ENCODE measurements at regions not wholly inside any gene's neighbourhood (a gene's known extent, or its start where the extent isn't known, plus 50 kb on each side); places are given as distances from the start of the nearest gene placed in this dataset.

DNA sequence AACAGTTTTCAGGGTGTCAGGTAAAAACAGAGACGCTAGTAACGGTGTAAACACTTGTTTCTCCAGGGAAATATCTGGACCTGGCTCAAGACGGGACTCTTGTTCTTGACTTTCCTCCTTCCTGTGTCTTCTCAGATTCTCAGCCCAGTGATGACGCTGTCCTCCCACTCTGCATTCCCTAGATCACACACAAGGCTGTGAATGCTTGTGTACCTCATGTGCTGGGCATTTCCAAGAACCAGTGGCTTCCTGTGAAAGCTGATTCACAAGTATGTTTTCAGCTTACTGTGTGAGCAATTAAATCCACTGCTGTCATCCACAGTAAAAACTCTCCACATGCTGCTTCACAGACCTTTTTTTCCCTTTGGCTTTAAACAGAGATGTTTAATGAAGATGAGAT, 193.8 kb upstream of the DPP6 start:
- DNase-seq (no peak), ATAC-seq (ENCODE audit: low read depth) (no peak)
- H2AK5ac ChIP-seq (ENCODE audit: low read depth, low read length): no peak overlapping the region
- H4K20me1 ChIP-seq (ENCODE audit: insufficient read depth, low read length): no peaks in the 10 kb centered on the region
- H3K27me3 ChIP-seq (ENCODE audit: control insufficient read depth, insufficient read depth, low read length): no peaks in the 10 kb centered on the region
- TF ChIP-seq, protein P1, sequence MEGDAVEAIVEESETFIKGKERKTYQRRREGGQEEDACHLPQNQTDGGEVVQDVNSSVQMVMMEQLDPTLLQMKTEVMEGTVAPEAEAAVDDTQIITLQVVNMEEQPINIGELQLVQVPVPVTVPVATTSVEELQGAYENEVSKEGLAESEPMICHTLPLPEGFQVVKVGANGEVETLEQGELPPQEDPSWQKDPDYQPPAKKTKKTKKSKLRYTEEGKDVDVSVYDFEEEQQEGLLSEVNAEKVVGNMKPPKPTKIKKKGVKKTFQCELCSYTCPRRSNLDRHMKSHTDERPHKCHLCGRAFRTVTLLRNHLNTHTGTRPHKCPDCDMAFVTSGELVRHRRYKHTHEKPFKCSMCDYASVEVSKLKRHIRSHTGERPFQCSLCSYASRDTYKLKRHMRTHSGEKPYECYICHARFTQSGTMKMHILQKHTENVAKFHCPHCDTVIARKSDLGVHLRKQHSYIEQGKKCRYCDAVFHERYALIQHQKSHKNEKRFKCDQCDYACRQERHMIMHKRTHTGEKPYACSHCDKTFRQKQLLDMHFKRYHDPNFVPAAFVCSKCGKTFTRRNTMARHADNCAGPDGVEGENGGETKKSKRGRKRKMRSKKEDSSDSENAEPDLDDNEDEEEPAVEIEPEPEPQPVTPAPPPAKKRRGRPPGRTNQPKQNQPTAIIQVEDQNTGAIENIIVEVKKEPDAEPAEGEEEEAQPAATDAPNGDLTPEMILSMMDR (conservative IDR thresholded peaks at IDR 0.05; ENCODE audit: low read depth, low read length): no peak
- no peak for TF ChIP-seq BHLHE40 (IDR thresholded peaks at IDR 0.05; ENCODE audit: low read depth, low read length)
- TF ChIP-seq MXI1 (IDR thresholded peaks at IDR 0.05; ENCODE audit: borderline replicate concordance, low read depth, low read length): no peak
- no peak for TF ChIP-seq CHD1 (IDR thresholded peaks at IDR 0.05; ENCODE audit: low read depth, low read length)
- no peak for TF ChIP-seq CEBPB (IDR thresholded peaks at IDR 0.05; ENCODE audit: low read depth, low read length)
- TF ChIP-seq FOS (IDR thresholded peaks at IDR 0.05; ENCODE audit: low read depth, low read length): no peak
- TF ChIP-seq RFX5 (IDR thresholded peaks at IDR 0.05; ENCODE audit: low read depth, low read length): no peak
- TF ChIP-seq, protein P2, sequence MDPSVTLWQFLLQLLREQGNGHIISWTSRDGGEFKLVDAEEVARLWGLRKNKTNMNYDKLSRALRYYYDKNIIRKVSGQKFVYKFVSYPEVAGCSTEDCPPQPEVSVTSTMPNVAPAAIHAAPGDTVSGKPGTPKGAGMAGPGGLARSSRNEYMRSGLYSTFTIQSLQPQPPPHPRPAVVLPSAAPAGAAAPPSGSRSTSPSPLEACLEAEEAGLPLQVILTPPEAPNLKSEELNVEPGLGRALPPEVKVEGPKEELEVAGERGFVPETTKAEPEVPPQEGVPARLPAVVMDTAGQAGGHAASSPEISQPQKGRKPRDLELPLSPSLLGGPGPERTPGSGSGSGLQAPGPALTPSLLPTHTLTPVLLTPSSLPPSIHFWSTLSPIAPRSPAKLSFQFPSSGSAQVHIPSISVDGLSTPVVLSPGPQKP (IDR thresholded peaks at IDR 0.05; ENCODE audit: borderline replicate concordance, low read depth, low read length): no peak
- no peak for TF ChIP-seq POLR2A (IDR thresholded peaks at IDR 0.05; ENCODE audit: low read depth, low read length)
- TF ChIP-seq MAZ (IDR thresholded peaks at IDR 0.05; ENCODE audit: borderline replicate concordance, low read depth, low read length): no peak
- no peak for TF ChIP-seq MAFK (IDR thresholded peaks at IDR 0.05; ENCODE audit: low read depth, low read length)
- TF ChIP-seq, protein P3, sequence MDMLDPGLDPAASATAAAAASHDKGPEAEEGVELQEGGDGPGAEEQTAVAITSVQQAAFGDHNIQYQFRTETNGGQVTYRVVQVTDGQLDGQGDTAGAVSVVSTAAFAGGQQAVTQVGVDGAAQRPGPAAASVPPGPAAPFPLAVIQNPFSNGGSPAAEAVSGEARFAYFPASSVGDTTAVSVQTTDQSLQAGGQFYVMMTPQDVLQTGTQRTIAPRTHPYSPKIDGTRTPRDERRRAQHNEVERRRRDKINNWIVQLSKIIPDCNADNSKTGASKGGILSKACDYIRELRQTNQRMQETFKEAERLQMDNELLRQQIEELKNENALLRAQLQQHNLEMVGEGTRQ (IDR thresholded peaks at IDR 0.05; ENCODE audit: low read depth, low read length): no peak
- TF ChIP-seq SMC3 (IDR thresholded peaks at IDR 0.05; ENCODE audit: low read depth, low read length): no peak
- no peak for TF ChIP-seq RCOR1 (IDR thresholded peaks at IDR 0.05; ENCODE audit: insufficient replicate concordance, low read length)
- TF ChIP-seq RAD21 (IDR thresholded peaks at IDR 0.05; ENCODE audit: low read length): no peak
- TF ChIP-seq NFE2L2 (IDR thresholded peaks at IDR 0.05; ENCODE audit: low read depth, low read length): no peak
- H2AK9ac ChIP-seq (replicated peaks; ENCODE audit: low read depth, low read length, poor library complexity): no peak overlapping the region
- H2BK15ac ChIP-seq (ENCODE audit: low read depth, low read length): no peak overlapping the region
- H4K5ac ChIP-seq (ENCODE audit: low read depth, low read length): no peak overlapping the region
- H3K36me3 ChIP-seq (ENCODE audit: control insufficient read depth, insufficient read depth, low read length): no peaks in the 10 kb centered on the region
- H3K27ac ChIP-seq (ENCODE audit: insufficient read depth, low read length): no peak overlapping the region
- no TSS peak for BruUV-seq (replicated peaks)
- H2AFZ ChIP-seq (replicated peaks; ENCODE audit: low read length, poor library complexity): no peak overlapping the region
- H3K9ac ChIP-seq (ENCODE audit: low read depth, low read length): no peak overlapping the region
- H2BK5ac ChIP-seq (ENCODE audit: low read depth, low read length, poor library complexity, severe bottlenecking): no peak overlapping the region
- H4K8ac ChIP-seq (ENCODE audit: low read depth in 2 of 2, low read length in 2 of 2): no peak overlapping the region
- POLR2A ChIA-PET (ENCODE audit: unreplicated experiment): no interaction called here
- no peak overlapping the region for H2BK20ac ChIP-seq (ENCODE audit: low read depth, low read length)
- H3K14ac ChIP-seq (replicated peaks; ENCODE audit: low read depth, low read length): no peak overlapping the region
- CTCF ChIA-PET: no interaction called here
- no peaks in the 10 kb centered on the region for H3K4me1 ChIP-seq (ENCODE audit: control insufficient read depth, insufficient read depth, low read length)
- intact Hi-C loops (cut with micrococcal nuclease): no loop called here
- no peak overlapping the region for H3K23ac ChIP-seq (ENCODE audit: low read depth, low read length)
- H3K4me3 ChIP-seq (ENCODE audit: insufficient read depth, low read depth, low read length): no peak overlapping the region
- H4K91ac ChIP-seq (ENCODE audit: insufficient read depth, low read depth, low read length): no peak overlapping the region
- in situ Hi-C loops (cut with MboI; ENCODE audit: low sequenced_read_pairs): no loop called here
- H3K9me1 ChIP-seq (ENCODE audit: insufficient read depth, low read length): no peaks in the 10 kb centered on the region
- peaks cover 8% of the 10 kb centered on the region; the same call in 1 of the 2 replicates for H3K9me3 ChIP-seq (ENCODE audit: control insufficient read depth, insufficient read depth, low read length)
- no CpG with 5 or more reads among the region's 4 CpGs for WGBS, 2 experiments (ENCODE audit: extremely low coverage in 2 of 2, insufficient read length in 1 of 2)
- no peak overlapping the region for H3K56ac ChIP-seq (ENCODE audit: extremely low read depth, insufficient read depth, low read length)
- H3K79me1 ChIP-seq (ENCODE audit: low read depth in 1 of 2, low read length in 2 of 2): no peaks in the 10 kb centered on the region
- H2BK120ac ChIP-seq (ENCODE audit: low read depth, low read length): no peak overlapping the region
- dilution Hi-C loops (cut with HindIII; ENCODE audit: low sequenced_read_pairs, unreplicated experiment): no loop called here
- H3K4ac ChIP-seq (ENCODE audit: low read depth, low read length): no peak overlapping the region
- H3K18ac ChIP-seq (ENCODE audit: low read depth, low read length): no peak overlapping the region
- H3K4me2 ChIP-seq (ENCODE audit: low read depth, low read length): no peak overlapping the region
